ENCODE measurements at regions not wholly inside any gene's neighbourhood (a gene's known extent, or its start where the extent isn't known, plus 50 kb on each side); places are given as distances from the start of the nearest gene placed in this dataset.
A peak's percentile ranks its signal among the peaks of the same experiment; 100 is the strongest.

DNA sequence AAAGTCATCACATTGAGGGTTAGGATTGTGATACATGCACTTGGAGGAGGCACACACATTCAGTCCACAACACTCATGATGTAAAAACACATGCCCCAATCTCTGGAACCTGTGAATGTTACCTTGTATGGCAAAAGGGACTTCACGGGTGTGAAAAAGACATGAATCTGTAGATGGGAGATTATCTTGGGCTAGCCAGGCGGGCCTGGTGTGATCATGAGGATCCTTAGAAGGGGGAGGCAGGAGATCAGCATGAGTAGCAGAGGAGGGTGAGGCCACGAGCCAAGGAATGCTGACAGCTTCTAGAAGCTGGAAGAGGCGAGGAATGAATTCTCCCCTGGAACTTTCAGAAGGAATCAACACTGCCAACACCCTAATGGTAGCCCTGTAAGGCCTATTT is 77.5 kb upstream of the ENPP6 start:
- Histone ChIP-seq H3K9me3 (ENCODE audit: insufficient read depth, low read depth, low read length) (no peaks in the 10 kb centered on the region), H3K27me3 (ENCODE audit: insufficient read depth, low read length) (no peaks in the 10 kb centered on the region), H3K4ac (ENCODE audit: low read depth, low read length) (no peak overlapping the region), H3K79me1 (ENCODE audit: low read length) (no peaks in the 10 kb centered on the region), H2BK12ac (ENCODE audit: low read length) (no peak overlapping the region), H3K27ac (ENCODE audit: low read depth, low read length) (no peak overlapping the region), H3K4me3 (ENCODE audit: low read depth, low read length) (no peak overlapping the region), H3K14ac (ENCODE audit: low read length) (no peak overlapping the region), H2BK120ac (ENCODE audit: insufficient read depth, low read length, poor library complexity) (no peak overlapping the region), H3K36me3 (ENCODE audit: control insufficient read depth in 1 of 2, insufficient read depth in 2 of 2, low read length in 2 of 2) (no peaks in the 10 kb centered on the region), H4K91ac (ENCODE audit: low read depth, low read length) (no peak overlapping the region), H2AK5ac (ENCODE audit: low read length) (no peak overlapping the region), H3K79me2 (ENCODE audit: control insufficient read depth, insufficient read depth, low read length, poor library complexity) (no peaks in the 10 kb centered on the region), H2AFZ (ENCODE audit: insufficient read depth, low read length, poor library complexity) (no peak overlapping the region), H2BK5ac (ENCODE audit: low read depth, low read length, poor library complexity) (no peak overlapping the region), H3K9ac (ENCODE audit: low read length) (no peak overlapping the region), H3K23ac (ENCODE audit: low read length) (no peak overlapping the region), H3K18ac (ENCODE audit: low read length) (no peak overlapping the region), H4K8ac (ENCODE audit: low read depth, low read length) (no peak overlapping the region), H3K4me1 (ENCODE audit: control insufficient read depth in 1 of 2, insufficient read depth in 2 of 2, low read length in 2 of 2) (no peaks in the 10 kb centered on the region), H3K4me2 (ENCODE audit: low read length) (no peak overlapping the region), H4K12ac (ENCODE audit: low read depth, low read length) (no peak overlapping the region)
- DNase-seq: no peak
- no CpG with 5 or more reads among the region's 4 CpGs for WGBS (ENCODE audit: extremely low coverage, insufficient coverage, insufficient read length)

DNA sequence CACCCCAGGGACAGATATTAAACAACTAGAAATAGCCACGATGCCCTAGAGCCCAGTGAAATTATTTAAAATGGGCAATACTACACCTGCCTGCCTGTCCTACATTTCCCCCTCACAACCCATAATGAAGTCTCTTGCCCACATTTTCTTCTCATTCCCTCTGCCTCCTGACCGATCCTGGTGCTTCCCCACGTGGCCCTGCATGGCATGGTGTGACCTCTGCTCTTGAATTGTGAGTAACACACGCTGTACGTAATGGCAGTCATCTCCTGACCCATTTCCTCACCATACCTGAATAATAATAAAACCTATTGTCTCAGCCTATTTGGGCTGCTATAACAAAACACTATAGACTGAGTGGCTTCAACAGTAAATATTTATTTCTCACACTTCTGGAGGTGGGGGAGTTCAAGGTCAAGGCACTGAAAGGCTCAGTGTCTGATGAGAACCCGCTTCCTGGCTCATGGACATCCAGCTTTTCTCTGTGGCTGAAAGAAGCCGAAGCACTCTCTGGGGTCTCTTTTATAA is 77.0 kb upstream of the ENPP6 start:
- H3K36me3 ChIP-seq (ENCODE audit: control insufficient read depth in 1 of 2, insufficient read depth in 2 of 2, low read length in 2 of 2): no peaks in the 10 kb centered on the region
- no CpG with 5 or more reads among the region's 7 CpGs for WGBS (ENCODE audit: extremely low coverage, insufficient coverage, insufficient read length)
- no peak overlapping the region for H2BK120ac ChIP-seq (ENCODE audit: insufficient read depth, low read length, poor library complexity)
- no peaks in the 10 kb centered on the region for H3K79me1 ChIP-seq (ENCODE audit: low read length)
- H3K23ac ChIP-seq (ENCODE audit: low read length): no peak overlapping the region
- no peak overlapping the region for H3K4me3 ChIP-seq (ENCODE audit: low read depth, low read length)
- no peak overlapping the region for H2BK5ac ChIP-seq (ENCODE audit: low read depth, low read length, poor library complexity)
- no peaks in the 10 kb centered on the region for H3K79me2 ChIP-seq (ENCODE audit: control insufficient read depth, insufficient read depth, low read length, poor library complexity)
- H4K91ac ChIP-seq (ENCODE audit: low read depth, low read length): no peak overlapping the region
- no peak overlapping the region for H3K9ac ChIP-seq (ENCODE audit: low read length)
- H2BK12ac ChIP-seq (ENCODE audit: low read length): no peak overlapping the region
- H3K4me2 ChIP-seq (ENCODE audit: low read length): no peak overlapping the region
- H3K4me1 ChIP-seq (ENCODE audit: control insufficient read depth in 1 of 2, insufficient read depth in 2 of 2, low read length in 2 of 2): no peaks in the 10 kb centered on the region
- no peak overlapping the region for H3K18ac ChIP-seq (ENCODE audit: low read length)
- no peak overlapping the region for H2AFZ ChIP-seq (ENCODE audit: insufficient read depth, low read length, poor library complexity)
- H3K9me3 ChIP-seq (ENCODE audit: insufficient read depth, low read depth, low read length): no peaks in the 10 kb centered on the region
- no peak overlapping the region for H4K8ac ChIP-seq (ENCODE audit: low read depth, low read length)
- no peaks in the 10 kb centered on the region for H3K27me3 ChIP-seq (ENCODE audit: insufficient read depth, low read length)
- no peak overlapping the region for H3K4ac ChIP-seq (ENCODE audit: low read depth, low read length)
- no peak overlapping the region for H3K27ac ChIP-seq (ENCODE audit: low read depth, low read length)
- DNase-seq: no peak
- no peak overlapping the region for H2AK5ac ChIP-seq (ENCODE audit: low read length)
- H4K12ac ChIP-seq (ENCODE audit: low read depth, low read length): no peak overlapping the region
- no peak overlapping the region for H3K14ac ChIP-seq (ENCODE audit: low read length)

DNA sequence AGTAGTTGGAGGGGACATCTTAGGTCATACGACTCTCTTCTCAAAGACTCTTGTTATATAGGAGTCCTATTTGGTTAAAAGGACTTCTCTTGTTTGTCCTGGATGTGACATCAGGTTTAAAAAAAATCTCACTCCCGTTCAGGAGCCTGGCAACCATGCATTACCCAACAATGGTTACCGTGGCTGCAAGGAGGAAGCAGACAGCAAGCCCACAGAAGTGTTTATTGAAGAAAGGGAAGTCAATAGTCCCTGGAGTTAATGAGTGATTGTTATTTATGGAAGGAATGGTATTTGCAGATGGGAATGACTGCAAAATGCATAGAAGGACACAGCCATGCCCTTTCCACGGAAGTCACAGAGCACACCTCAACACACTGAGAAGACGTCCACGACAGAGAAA is 75.9 kb upstream of the ENPP6 start:
- H4K12ac ChIP-seq (ENCODE audit: low read depth, low read length): no peak overlapping the region
- no peak overlapping the region for H4K8ac ChIP-seq (ENCODE audit: low read depth, low read length)
- H3K9ac ChIP-seq (ENCODE audit: low read length): no peak overlapping the region
- no peak overlapping the region for H2AFZ ChIP-seq (ENCODE audit: insufficient read depth, low read length, poor library complexity)
- H4K91ac ChIP-seq (ENCODE audit: low read depth, low read length): no peak overlapping the region
- H3K36me3 ChIP-seq (ENCODE audit: control insufficient read depth in 1 of 2, insufficient read depth in 2 of 2, low read length in 2 of 2): no peaks in the 10 kb centered on the region
- H2AK5ac ChIP-seq (ENCODE audit: low read length): no peak overlapping the region
- H2BK120ac ChIP-seq (ENCODE audit: insufficient read depth, low read length, poor library complexity): no peak overlapping the region
- H3K18ac ChIP-seq (ENCODE audit: low read length): no peak overlapping the region
- H3K79me2 ChIP-seq (ENCODE audit: control insufficient read depth, insufficient read depth, low read length, poor library complexity): no peaks in the 10 kb centered on the region
- no peaks in the 10 kb centered on the region for H3K4me1 ChIP-seq (ENCODE audit: control insufficient read depth in 1 of 2, insufficient read depth in 2 of 2, low read length in 2 of 2)
- peak in 1 of 2 donors; percentile 6 for DNase-seq
- H3K27me3 ChIP-seq (ENCODE audit: insufficient read depth, low read length): no peaks in the 10 kb centered on the region
- H3K23ac ChIP-seq (ENCODE audit: low read length): no peak overlapping the region
- WGBS (ENCODE audit: extremely low coverage, insufficient coverage, insufficient read length): no CpG with 5 or more reads among the region's 6 CpGs
- H3K79me1 ChIP-seq (ENCODE audit: low read length): no peaks in the 10 kb centered on the region
- no peak overlapping the region for H3K4me3 ChIP-seq (ENCODE audit: low read depth, low read length)
- H2BK5ac ChIP-seq (ENCODE audit: low read depth, low read length, poor library complexity): no peak overlapping the region
- no peak overlapping the region for H3K27ac ChIP-seq (ENCODE audit: low read depth, low read length)
- no peak overlapping the region for H3K4ac ChIP-seq (ENCODE audit: low read depth, low read length)
- H3K14ac ChIP-seq (ENCODE audit: low read length): no peak overlapping the region
- H2BK12ac ChIP-seq (ENCODE audit: low read length): no peak overlapping the region
- no peaks in the 10 kb centered on the region for H3K9me3 ChIP-seq (ENCODE audit: insufficient read depth, low read depth, low read length)
- H3K4me2 ChIP-seq (ENCODE audit: low read length): no peak overlapping the region

DNA sequence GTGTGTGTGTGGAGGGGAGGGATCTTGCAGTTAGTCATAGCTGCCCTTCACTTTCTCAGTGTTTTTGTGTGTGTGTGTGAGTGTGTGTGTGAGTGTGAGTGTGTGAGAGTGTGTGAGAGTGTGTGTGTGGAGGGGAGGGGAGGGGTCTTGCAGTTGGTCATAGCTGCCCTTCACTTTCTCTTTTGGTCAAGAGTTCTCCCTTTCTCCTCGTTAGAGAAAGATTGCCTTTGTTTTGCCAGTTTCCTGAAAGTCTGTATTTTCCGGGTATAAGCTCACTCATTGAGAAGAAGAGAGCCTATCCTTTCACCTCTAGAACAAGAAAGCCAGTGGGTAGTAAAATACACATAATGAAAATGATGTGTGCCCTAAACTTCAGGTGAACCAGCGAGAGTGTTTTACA is 75.2 kb upstream of the ENPP6 start:
- Histone ChIP-seq H3K4ac (ENCODE audit: low read depth, low read length) (no peak overlapping the region), H3K9me3 (ENCODE audit: insufficient read depth, low read depth, low read length) (no peaks in the 10 kb centered on the region), H4K8ac (ENCODE audit: low read depth, low read length) (no peak overlapping the region), H3K23ac (ENCODE audit: low read length) (no peak overlapping the region), H2AK5ac (ENCODE audit: low read length) (no peak overlapping the region), H3K4me2 (ENCODE audit: low read length) (no peak overlapping the region), H3K79me2 (ENCODE audit: control insufficient read depth, insufficient read depth, low read length, poor library complexity) (no peaks in the 10 kb centered on the region), H3K27ac (ENCODE audit: low read depth, low read length) (no peak overlapping the region), H3K4me1 (ENCODE audit: control insufficient read depth in 1 of 2, insufficient read depth in 2 of 2, low read length in 2 of 2) (peaks cover 0 to 1% of the 10 kb centered on the region in 2 experiments), H2AFZ (ENCODE audit: insufficient read depth, low read length, poor library complexity) (no peak overlapping the region), H3K9ac (ENCODE audit: low read length) (no peak overlapping the region), H3K79me1 (ENCODE audit: low read length) (no peaks in the 10 kb centered on the region), H4K91ac (ENCODE audit: low read depth, low read length) (no peak overlapping the region), H2BK5ac (ENCODE audit: low read depth, low read length, poor library complexity) (no peak overlapping the region), H3K27me3 (ENCODE audit: insufficient read depth, low read length) (no peaks in the 10 kb centered on the region), H3K14ac (ENCODE audit: low read length) (no peak overlapping the region), H2BK12ac (ENCODE audit: low read length) (no peak overlapping the region), H3K18ac (ENCODE audit: low read length) (no peak overlapping the region), H3K36me3 (ENCODE audit: control insufficient read depth in 1 of 2, insufficient read depth in 2 of 2, low read length in 2 of 2) (no peaks in the 10 kb centered on the region), H3K4me3 (ENCODE audit: low read depth, low read length) (peak overlapping the region; percentile 21), H4K12ac (ENCODE audit: low read depth, low read length) (no peak overlapping the region), H2BK120ac (ENCODE audit: insufficient read depth, low read length, poor library complexity) (no peak overlapping the region)
- no peak for DNase-seq
- WGBS (ENCODE audit: extremely low coverage, insufficient coverage, insufficient read length): no CpG with 5 or more reads among the region's 3 CpGs

All from trophoblast cell (in vitro differentiated cells and primary cell).